ENCODE measurements at regions not wholly inside any gene's neighbourhood (a gene's known extent, or its start where the extent isn't known, plus 50 kb on each side); places are given as distances from the start of the nearest gene placed in this dataset.
"Not testable (repeated sequence)": the region's sequence is repeated elsewhere in the genome, so short reads cannot be mapped to it uniquely, and the experiment has no call there.

DNA sequence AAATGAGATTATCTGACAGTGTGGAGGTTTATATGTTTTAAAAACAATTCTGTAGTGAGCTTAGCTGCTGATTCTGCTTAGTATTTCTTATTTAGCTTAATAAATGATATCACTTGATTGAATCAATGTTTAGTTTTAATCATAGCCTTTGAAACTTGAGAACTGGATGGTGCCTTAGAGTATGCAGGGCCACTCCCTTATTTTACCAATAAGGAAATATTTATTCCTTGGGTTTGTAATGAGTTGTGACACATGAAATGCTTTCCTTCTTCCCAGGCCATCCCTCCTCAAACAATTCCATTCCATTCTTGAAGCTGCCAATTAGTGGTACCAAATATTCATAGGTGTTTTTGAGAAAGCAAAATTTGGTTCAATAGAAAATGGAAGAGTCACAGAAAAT is 183.8 kb upstream of the DCC start:
- peaks cover 0 to 9% (median 0%) of the 10 kb centered on the region in 12 donors for H3K9me3 ChIP-seq
- ATAC-seq = no peak
- no peak overlapping the region for H3K4me3 ChIP-seq
- H3K27me3 ChIP-seq = no peaks in the 10 kb centered on the region
- no peaks in the 10 kb centered on the region for H3K4me1 ChIP-seq
- no peak for TF ChIP-seq POLR2A (IDR thresholded peaks at IDR 0.05)
- no peak for DNase-seq
- no peaks in the 10 kb centered on the region for H3K36me3 ChIP-seq
- intact Hi-C loops (cut with DNase I) = no loop called here
- H3K27ac ChIP-seq = no peak overlapping the region

DNA sequence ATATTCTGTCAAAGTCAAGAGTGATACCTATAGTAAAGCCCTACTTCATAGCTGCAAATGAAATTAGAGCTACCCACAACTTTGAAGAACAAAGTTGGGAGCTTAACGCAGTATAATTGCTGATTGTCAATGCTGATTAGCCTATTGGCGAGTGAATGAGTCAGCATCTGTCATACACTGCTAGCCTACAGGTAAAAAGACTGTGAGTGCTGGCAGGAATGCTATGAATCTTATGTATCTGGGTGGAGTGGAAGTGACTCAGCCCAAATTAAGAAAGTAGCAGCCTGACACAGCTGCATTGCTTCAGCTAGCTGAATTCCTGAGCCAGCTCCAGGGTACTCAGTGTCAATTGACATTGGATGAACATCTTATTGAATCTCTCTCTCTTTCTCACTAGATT is 179.4 kb upstream of the DCC start:
- ATAC-seq = no peak
- no peak for TF ChIP-seq POLR2A (IDR thresholded peaks at IDR 0.05)
- TF ChIP-seq, protein P1, sequence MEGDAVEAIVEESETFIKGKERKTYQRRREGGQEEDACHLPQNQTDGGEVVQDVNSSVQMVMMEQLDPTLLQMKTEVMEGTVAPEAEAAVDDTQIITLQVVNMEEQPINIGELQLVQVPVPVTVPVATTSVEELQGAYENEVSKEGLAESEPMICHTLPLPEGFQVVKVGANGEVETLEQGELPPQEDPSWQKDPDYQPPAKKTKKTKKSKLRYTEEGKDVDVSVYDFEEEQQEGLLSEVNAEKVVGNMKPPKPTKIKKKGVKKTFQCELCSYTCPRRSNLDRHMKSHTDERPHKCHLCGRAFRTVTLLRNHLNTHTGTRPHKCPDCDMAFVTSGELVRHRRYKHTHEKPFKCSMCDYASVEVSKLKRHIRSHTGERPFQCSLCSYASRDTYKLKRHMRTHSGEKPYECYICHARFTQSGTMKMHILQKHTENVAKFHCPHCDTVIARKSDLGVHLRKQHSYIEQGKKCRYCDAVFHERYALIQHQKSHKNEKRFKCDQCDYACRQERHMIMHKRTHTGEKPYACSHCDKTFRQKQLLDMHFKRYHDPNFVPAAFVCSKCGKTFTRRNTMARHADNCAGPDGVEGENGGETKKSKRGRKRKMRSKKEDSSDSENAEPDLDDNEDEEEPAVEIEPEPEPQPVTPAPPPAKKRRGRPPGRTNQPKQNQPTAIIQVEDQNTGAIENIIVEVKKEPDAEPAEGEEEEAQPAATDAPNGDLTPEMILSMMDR (IDR thresholded peaks at IDR 0.05) = no peak
- Histone ChIP-seq H3K27ac (no peak overlapping the region), H3K9me3 (peaks cover 0 to 30% (median 0%) of the 10 kb centered on the region in 12 donors), H3K27me3 (no peaks in the 10 kb centered on the region), H3K4me3 (no peak overlapping the region), H3K4me1 (no peaks in the 10 kb centered on the region), H3K36me3 (no peaks in the 10 kb centered on the region)
- 65 to 70% (median 66%) methylated on average over 2 of the region's 2 CpGs for WGBS, 4 donors
- DNase-seq = no peak
- intact Hi-C loops (cut with DNase I) = no loop called here

DNA sequence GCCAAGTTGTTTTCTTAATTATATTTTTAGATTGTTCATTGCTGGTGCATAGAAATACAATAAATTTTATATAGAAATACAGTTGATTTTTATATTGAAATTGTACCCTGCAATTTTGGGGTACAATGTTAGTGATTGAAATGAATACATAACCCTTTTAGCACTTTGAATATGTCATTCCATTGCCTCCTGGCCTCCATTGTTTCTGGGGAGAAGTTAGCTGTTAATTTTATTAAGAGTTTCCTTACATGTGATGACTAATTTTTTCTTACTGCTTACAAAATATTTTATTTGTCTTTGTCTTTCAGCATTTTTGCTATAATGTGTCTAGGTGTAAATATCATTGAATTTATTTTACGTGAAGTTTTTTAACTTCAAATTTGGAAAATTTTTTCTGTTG is 176.5 kb upstream of the DCC start:
- Histone ChIP-seq H3K9me3 (peaks cover 0 to 30% (median 0%) of the 10 kb centered on the region in 12 donors), H3K36me3 (no peaks in the 10 kb centered on the region), H3K4me1 (no peaks in the 10 kb centered on the region), H3K4me3 (no peak overlapping the region), H3K27ac (no peak overlapping the region), H3K27me3 (no peaks in the 10 kb centered on the region)
- ATAC-seq (no peak), DNase-seq (no peak)
- intact Hi-C loops (cut with DNase I) = no loop called here
- WGBS, 4 donors = 92 to 97% (median 94%) methylated on average over 1 of the region's 1 CpG
- TF ChIP-seq POLR2A (IDR thresholded peaks at IDR 0.05) = no peak
- TF ChIP-seq, protein P1 (IDR thresholded peaks at IDR 0.05) = no peak

DNA sequence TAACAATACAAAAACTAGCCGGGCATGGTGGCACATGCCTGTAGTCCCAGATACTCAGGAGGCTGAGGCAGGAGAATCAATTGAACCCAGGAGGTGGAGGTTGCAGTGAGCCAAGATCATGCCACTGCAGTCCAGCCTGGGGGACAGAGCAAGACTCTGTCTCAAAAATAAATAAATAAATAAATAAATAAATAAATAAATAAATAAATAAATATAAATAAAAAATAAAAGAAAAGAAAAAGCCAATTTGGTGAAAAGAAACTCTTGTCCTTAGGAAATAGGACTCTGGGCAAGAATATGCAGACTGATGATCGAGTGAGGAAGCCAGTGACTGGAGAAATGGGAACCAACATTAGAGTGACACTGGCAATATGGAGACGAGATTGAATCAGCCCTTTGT is 171.9 kb upstream of the DCC start:
- WGBS, 4 donors = 67 to 82% (median 73%) methylated on average over 3 of the region's 3 CpGs
- H3K27me3 ChIP-seq; H3K4me3 ChIP-seq; ATAC-seq; DNase-seq; H3K4me1 ChIP-seq; H3K36me3 ChIP-seq; H3K27ac ChIP-seq; intact Hi-C loops (cut with DNase I): not testable (repeated sequence)
- peaks cover 0 to 21% (median 0%) of the 10 kb centered on the region in 12 donors for H3K9me3 ChIP-seq

DNA sequence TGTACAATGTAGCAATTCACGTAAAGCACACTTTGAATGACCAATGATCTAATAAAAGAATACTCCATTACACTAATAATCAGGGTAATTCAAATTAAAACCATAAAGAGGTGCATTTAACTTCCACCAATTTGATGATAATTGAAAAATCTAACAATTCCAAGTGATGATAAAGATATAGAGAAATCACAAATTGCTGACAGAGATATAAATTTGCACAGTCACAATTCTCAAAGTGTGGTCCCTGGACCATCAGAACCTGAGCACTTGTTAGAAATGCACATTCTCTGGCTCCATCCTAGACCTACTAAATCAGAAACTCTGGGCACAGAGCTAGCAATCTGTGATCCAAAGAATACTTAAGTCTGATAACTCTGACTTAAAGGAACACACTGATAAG is 165.8 kb upstream of the DCC start:
- intact Hi-C loops (cut with DNase I) = no loop called here
- ATAC-seq = no peak
- DNase-seq = no peak
- Histone ChIP-seq H3K36me3 (no peaks in the 10 kb centered on the region), H3K4me3 (no peak overlapping the region), H3K27ac (no peak overlapping the region), H3K4me1 (no peaks in the 10 kb centered on the region), H3K9me3 (no peaks in the 10 kb centered on the region), H3K27me3 (no peaks in the 10 kb centered on the region)
- TF ChIP-seq POLR2A (IDR thresholded peaks at IDR 0.05) = no peak
- 91 to 93% (median 92%) methylated on average over 1 of the region's 1 CpG for WGBS, 4 donors

DNA sequence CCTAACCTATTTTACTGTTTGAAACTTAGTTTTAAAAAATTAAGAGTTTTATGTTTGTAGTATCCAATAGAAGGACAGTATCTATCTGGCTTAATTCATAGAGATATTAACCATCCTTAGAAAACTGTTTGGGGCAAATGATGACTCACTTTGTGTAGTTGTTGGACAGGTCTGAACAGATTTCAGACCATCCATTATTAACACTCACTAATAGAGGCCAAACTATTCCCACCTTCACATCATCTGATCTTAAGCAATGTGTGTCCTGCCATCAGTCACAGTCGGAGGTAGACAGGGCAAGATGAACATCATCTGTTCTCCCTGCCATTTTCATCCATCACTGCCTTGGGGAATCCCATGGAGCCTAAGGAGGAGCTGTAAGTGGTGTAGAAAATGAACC is 164.6 kb upstream of the DCC start:
- TF ChIP-seq, protein P1 (IDR thresholded peaks at IDR 0.05) = no peak
- TF ChIP-seq POLR2A (IDR thresholded peaks at IDR 0.05) = no peak
- Histone ChIP-seq H3K4me3 (no peak overlapping the region), H3K36me3 (no peaks in the 10 kb centered on the region), H3K27ac (no peak overlapping the region), H3K4me1 (no peaks in the 10 kb centered on the region), H3K27me3 (no peaks in the 10 kb centered on the region), H3K9me3 (no peaks in the 10 kb centered on the region)
- WGBS, 4 donors = 58 to 79% (median 66%) methylated on average over 1 of the region's 1 CpG
- DNase-seq (no peak), ATAC-seq (no peak)
- intact Hi-C loops (cut with DNase I) = no loop called here

All from heart left ventricle (tissue), 16 donors.